Nephron progenitor cell (in vitro differentiated cells): ENCODE measurements at regions not wholly inside any gene's neighbourhood (a gene's known extent, or its start where the extent isn't known, plus 50 kb on each side); places are given as distances from the start of the nearest gene placed in this dataset.
"Not testable (repeated sequence)": the region's sequence is repeated elsewhere in the genome, so short reads cannot be mapped to it uniquely, and the experiment has no call there.

ENCODE experiments used
- DNase-seq: peaks from one replicate; pipeline ENCODE4 v3.0.0; 2021
- H3K27ac Mint-ChIP-seq: 2 replicates; pipeline ENCODE4 v1.8.0; 2021; ENCODE audit warnings: mild to moderate bottlenecking, moderate library complexity, mixed read lengths
- H3K27me3 Mint-ChIP-seq: 2 replicates; pipeline ENCODE4 v1.8.0; 2021; ENCODE audit warnings: mild to moderate bottlenecking, low read depth, mixed read lengths; ENCODE audit not compliant: poor library complexity
- H3K36me3 Mint-ChIP-seq: 2 replicates; pipeline ENCODE4 v1.8.0; 2021; ENCODE audit warnings: low read depth, mixed read lengths
- H3K4me1 Mint-ChIP-seq: 2 replicates; pipeline ENCODE4 v1.8.0; 2021; ENCODE audit warnings: mixed read lengths
- H3K4me3 Mint-ChIP-seq: 2 replicates; pipeline ENCODE4 v1.8.0; 2021; ENCODE audit warnings: mild to moderate bottlenecking, moderate library complexity, mixed read lengths
- H3K9me3 Mint-ChIP-seq: 2 replicates; pipeline ENCODE4 v1.8.0; 2021; ENCODE audit warnings: mild to moderate bottlenecking, moderate library complexity, mixed read lengths
- CTCF ChIP-seq: fragments of 200-600 bp; sonication (generic); IDR thresholded peaks from 2 replicates; pipeline ENCODE4 v1.5.0; 2021; ENCODE audit warnings: antibody characterized with exemption

- Mint-ChIP-seq H3K36me3 (peaks cover 10% of the 10 kb centered on the region), H3K9me3 (peaks cover 47% of the 10 kb centered on the region), H3K27me3 (no peaks in the 10 kb centered on the region), H3K4me1 (peaks cover 7% of the 10 kb centered on the region), H3K27ac (peak overlapping the region; percentile 78), H3K4me3 (no peak overlapping the region)
- no peak for TF ChIP-seq CTCF
- DNase-seq = no peak
These were observed 270.2 kb downstream of the PAPSS1 start for GRCh38 chr4:107449611-107450369.

GRCh38 chr4:107442538-107443111, 277.4 kb downstream of the PAPSS1 start:
- Mint-ChIP-seq H3K4me1 (peaks cover 12% of the 10 kb centered on the region), H3K27ac (no peak overlapping the region), H3K4me3 (no peak overlapping the region), H3K9me3 (peaks cover 20% of the 10 kb centered on the region), H3K27me3 (no peaks in the 10 kb centered on the region), H3K36me3 (peaks cover 5% of the 10 kb centered on the region)
- DNase-seq = no peak
- no peak for TF ChIP-seq CTCF

- no peaks in the 10 kb centered on the region for H3K27me3 Mint-ChIP-seq
- peaks cover 12% of the 10 kb centered on the region for H3K4me1 Mint-ChIP-seq
- TF ChIP-seq CTCF = no peak
- DNase-seq = no peak
- no peak overlapping the region for H3K4me3 Mint-ChIP-seq
- no peaks in the 10 kb centered on the region for H3K9me3 Mint-ChIP-seq
- H3K36me3 Mint-ChIP-seq = no peaks in the 10 kb centered on the region
- no peak overlapping the region for H3K27ac Mint-ChIP-seq
These were observed 280.6 kb downstream of the PAPSS1 start for GRCh38 chr4:107439401-107439800.

- not testable (repeated sequence) for H3K27me3 Mint-ChIP-seq, H3K4me3 Mint-ChIP-seq, H3K36me3 Mint-ChIP-seq, H3K4me1 Mint-ChIP-seq, H3K27ac Mint-ChIP-seq, H3K9me3 Mint-ChIP-seq, DNase-seq
These were observed 283.6 kb downstream of the PAPSS1 start for GRCh38 chr4:107436471-107436870.

- Mint-ChIP-seq H3K4me3 (no peak overlapping the region), H3K9me3 (no peaks in the 10 kb centered on the region), H3K27ac (no peak overlapping the region), H3K4me1 (no peaks in the 10 kb centered on the region), H3K27me3 (peaks cover 3% of the 10 kb centered on the region), H3K36me3 (no peaks in the 10 kb centered on the region)
- TF ChIP-seq CTCF = no peak
- no peak for DNase-seq
These were observed 287.6 kb downstream of the PAPSS1 start for GRCh38 chr4:107432451-107432850.

GRCh38 chr4:107423677-107424405, 296.2 kb downstream of the PAPSS1 start:
- Mint-ChIP-seq H3K36me3 (no peaks in the 10 kb centered on the region), H3K4me1 (no peaks in the 10 kb centered on the region), H3K9me3 (no peaks in the 10 kb centered on the region), H3K27ac (no peak overlapping the region), H3K4me3 (no peak overlapping the region), H3K27me3 (peaks cover 3% of the 10 kb centered on the region)
- TF ChIP-seq CTCF = no peak
- DNase-seq = no peak

- H3K4me3 Mint-ChIP-seq, H3K4me1 Mint-ChIP-seq, H3K27ac Mint-ChIP-seq, H3K9me3 Mint-ChIP-seq, H3K27me3 Mint-ChIP-seq, H3K36me3 Mint-ChIP-seq, DNase-seq: not testable (repeated sequence)
These were observed 300.5 kb downstream of the PAPSS1 start for GRCh38 chr4:107419536-107419935.
